ENCODE measurements at regions not wholly inside any gene's neighbourhood (a gene's known extent, or its start where the extent isn't known, plus 50 kb on each side); places are given as distances from the start of the nearest gene placed in this dataset.

DNA sequence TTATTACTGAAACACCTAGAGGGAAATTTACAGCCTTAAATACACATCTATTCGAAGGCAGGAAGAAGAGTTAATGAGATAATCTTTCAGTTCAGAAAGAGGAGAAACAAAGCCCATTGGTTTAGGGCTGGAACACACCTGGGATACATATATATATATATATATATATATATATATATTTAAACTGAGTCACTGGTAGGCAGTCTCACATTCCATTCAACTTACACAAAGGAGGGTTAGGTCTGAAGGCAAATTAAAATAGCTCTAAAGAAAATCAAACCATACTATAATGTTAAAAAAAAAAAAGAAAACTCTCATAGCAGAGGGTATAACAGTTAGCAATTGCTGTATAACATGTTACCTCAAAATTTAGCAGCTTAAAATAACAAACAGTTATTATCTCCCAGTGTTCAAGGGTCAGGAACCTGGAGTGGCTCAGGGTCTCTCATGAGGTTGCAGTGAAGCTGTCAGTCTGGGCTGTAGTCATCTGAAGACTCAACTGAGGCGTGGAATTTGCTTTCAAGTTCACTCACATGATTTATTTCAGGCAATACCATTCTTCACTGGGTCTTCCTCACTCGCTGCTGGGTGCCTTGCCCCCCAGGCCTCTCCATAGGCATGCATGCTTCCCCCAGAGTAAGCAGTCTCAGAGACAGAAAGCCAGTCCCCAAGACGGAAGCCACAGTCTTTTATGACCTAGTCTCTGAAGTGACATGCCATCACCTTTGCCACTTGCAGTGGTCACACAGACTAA lies 332.8 kb downstream of the NSG2 start:
- no peak overlapping the region for H3K27ac Mint-ChIP-seq
- H3K27me3 Mint-ChIP-seq (ENCODE audit: low read depth), result peaks cover 17% of the 10 kb centered on the region
- H3K9me3 Mint-ChIP-seq, result no peaks in the 10 kb centered on the region
- TF ChIP-seq, protein P1, sequence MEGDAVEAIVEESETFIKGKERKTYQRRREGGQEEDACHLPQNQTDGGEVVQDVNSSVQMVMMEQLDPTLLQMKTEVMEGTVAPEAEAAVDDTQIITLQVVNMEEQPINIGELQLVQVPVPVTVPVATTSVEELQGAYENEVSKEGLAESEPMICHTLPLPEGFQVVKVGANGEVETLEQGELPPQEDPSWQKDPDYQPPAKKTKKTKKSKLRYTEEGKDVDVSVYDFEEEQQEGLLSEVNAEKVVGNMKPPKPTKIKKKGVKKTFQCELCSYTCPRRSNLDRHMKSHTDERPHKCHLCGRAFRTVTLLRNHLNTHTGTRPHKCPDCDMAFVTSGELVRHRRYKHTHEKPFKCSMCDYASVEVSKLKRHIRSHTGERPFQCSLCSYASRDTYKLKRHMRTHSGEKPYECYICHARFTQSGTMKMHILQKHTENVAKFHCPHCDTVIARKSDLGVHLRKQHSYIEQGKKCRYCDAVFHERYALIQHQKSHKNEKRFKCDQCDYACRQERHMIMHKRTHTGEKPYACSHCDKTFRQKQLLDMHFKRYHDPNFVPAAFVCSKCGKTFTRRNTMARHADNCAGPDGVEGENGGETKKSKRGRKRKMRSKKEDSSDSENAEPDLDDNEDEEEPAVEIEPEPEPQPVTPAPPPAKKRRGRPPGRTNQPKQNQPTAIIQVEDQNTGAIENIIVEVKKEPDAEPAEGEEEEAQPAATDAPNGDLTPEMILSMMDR (IDR thresholded peaks at IDR 0.05; ENCODE audit: unreplicated experiment in 3 of 3), result no peak
- no peaks in the 10 kb centered on the region for H3K36me3 Mint-ChIP-seq (ENCODE audit: low read depth)
- no peak overlapping the region for H3K4me3 Mint-ChIP-seq
- H3K4me1 Mint-ChIP-seq, result no peaks in the 10 kb centered on the region

DNA sequence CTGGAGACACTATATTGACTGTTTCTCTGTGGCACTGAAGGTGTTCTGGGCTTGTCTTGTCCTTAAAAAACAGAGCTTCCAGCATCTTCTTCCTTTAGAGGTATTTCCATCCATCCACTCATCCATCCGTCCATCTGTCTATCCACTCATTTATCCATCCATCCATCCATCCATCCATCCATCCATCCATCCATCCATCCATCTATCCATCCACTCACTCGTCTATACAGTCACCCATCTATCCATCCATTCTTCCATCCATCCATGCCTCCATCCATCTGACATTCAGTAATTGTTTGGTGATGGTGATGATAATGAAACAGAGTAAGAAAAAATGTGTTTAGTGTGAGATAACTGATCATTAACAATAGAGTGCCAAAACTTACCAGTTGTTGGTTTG lies 334.8 kb downstream of the NSG2 start:
- Mint-ChIP-seq H3K27ac (no peak overlapping the region), H3K27me3 (ENCODE audit: low read depth) (peaks cover 14% of the 10 kb centered on the region), H3K4me3 (no peak overlapping the region), H3K36me3 (ENCODE audit: low read depth) (no peaks in the 10 kb centered on the region), H3K4me1 (no peaks in the 10 kb centered on the region), H3K9me3 (no peaks in the 10 kb centered on the region)
- TF ChIP-seq, protein P1 (IDR thresholded peaks at IDR 0.05; ENCODE audit: unreplicated experiment in 3 of 3), result no peak

DNA sequence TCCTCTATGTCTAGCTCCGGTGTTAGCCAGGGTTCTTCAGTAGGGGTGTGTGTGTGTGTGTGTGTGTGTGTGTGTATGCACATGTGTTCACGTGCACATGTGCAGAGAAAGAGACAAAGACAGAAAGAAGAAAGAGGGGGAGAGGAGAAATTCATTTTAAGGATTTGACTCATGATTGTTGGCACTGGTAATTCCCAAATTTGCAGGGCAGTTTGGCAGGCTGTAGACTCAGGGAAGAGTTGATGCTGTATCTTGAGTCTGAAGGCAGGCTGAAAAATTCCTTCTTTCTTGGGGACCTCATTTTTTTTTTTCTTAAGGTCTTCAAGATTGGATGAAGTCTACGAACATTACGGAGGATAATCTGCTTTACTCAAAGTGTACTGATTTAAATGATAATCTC lies 335.7 kb downstream of the NSG2 start:
- Mint-ChIP-seq H3K27ac (no peak overlapping the region), H3K4me1 (no peaks in the 10 kb centered on the region), H3K27me3 (ENCODE audit: low read depth) (peaks cover 14% of the 10 kb centered on the region), H3K36me3 (ENCODE audit: low read depth) (no peaks in the 10 kb centered on the region), H3K9me3 (no peaks in the 10 kb centered on the region), H3K4me3 (no peak overlapping the region)
- TF ChIP-seq, protein P1 (IDR thresholded peaks at IDR 0.05; ENCODE audit: unreplicated experiment in 3 of 3), result no peak

DNA sequence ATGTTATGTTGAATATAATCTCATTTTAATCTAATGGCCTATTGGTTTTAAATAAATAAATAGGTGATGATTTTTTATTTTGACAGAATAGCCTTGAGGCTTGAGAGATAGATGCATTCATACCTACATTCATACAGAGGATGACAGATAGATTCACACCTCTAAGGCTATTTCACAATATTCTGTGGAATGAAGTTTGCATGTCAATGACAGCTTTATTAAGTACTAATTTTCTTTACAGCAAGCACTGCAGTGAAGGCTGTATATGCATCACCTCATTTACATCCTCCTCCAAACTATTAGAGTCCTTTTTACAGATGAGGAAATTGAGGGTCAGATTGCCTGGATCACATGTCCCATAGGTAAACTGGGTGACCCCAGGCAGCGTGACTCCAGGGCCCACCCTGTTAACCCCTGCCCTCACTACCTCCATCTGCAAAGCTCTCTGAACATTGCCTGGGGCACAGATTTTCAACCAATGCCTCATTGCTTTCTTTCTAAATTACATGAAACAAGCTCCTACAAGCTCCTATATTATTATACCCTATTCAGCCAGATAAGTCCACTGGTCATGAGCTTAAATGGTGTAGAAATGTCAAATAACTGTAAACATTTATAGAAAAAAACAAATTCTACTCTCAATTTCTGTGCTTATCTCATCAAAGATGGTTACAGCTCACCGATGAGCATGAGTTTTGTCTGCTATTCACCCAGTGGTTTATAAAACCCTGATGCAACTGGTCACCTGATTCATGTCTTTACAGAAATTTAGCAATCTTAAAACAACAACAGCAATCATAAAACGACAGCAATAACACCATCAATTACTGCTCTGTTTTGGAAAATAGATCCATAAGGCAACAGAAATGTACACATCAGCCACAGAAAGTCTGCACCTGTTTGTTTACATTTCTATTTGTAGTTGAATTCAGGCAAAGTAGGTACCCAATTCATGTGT lies 338.0 kb downstream of the NSG2 start:
- H3K36me3 Mint-ChIP-seq (ENCODE audit: low read depth), result no peaks in the 10 kb centered on the region
- no peak overlapping the region for H3K4me3 Mint-ChIP-seq
- H3K4me1 Mint-ChIP-seq, result no peaks in the 10 kb centered on the region
- H3K9me3 Mint-ChIP-seq, result no peaks in the 10 kb centered on the region
- no peak overlapping the region for H3K27ac Mint-ChIP-seq
- TF ChIP-seq, protein P1 (IDR thresholded peaks at IDR 0.05; ENCODE audit: unreplicated experiment in 3 of 3), result no peak
- peaks cover 29% of the 10 kb centered on the region for H3K27me3 Mint-ChIP-seq (ENCODE audit: low read depth)

DNA sequence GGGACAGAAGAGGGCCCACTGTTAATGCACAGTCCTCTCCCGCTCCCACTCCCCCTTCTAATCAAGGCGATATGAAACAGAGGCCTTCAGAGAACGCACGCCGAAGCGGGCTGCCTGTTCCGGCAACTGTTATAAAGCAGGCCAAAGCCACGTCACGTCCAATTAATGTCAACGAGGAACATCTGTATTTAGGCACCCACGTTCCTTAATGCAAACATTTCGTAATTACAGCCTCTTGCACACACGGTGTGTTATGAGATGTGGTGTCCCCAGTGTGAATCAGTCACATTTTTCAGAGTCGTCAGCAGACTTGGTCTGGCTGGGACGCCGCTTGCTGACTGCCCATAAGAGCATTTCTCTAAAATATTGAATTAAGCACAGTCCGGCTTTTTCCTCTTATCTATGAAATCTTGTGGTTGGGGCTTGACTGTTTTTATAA lies 339.0 kb downstream of the NSG2 start:
- TF ChIP-seq, protein P1 (IDR thresholded peaks at IDR 0.05; ENCODE audit: unreplicated experiment in 3 of 3), result no peak
- H3K27me3 Mint-ChIP-seq (ENCODE audit: low read depth), result peaks cover 32% of the 10 kb centered on the region
- H3K27ac Mint-ChIP-seq, result no peak overlapping the region
- H3K9me3 Mint-ChIP-seq, result no peaks in the 10 kb centered on the region
- H3K4me1 Mint-ChIP-seq, result no peaks in the 10 kb centered on the region
- no peaks in the 10 kb centered on the region for H3K36me3 Mint-ChIP-seq (ENCODE audit: low read depth)
- H3K4me3 Mint-ChIP-seq, result no peak overlapping the region

Measured in nephron (organoid).